Motor neuron (in vitro differentiated cells): ENCODE measurements at regions not wholly inside any gene's neighbourhood (a gene's known extent, or its start where the extent isn't known, plus 50 kb on each side); places are given as distances from the start of the nearest gene placed in this dataset.

ENCODE experiments used
- ATAC-seq, 8 experiments: fragments of 200-7000 bp; cut with Tn5 transposase; replicated peaks in 6 of 8; 2 replicates each; pipeline ENCODE4 v1.8.0; 2021; ENCODE audit warnings: mild to moderate bottlenecking in 8 of 8, moderate library complexity in 8 of 8
- H3K27ac ChIP-seq, 2 donors: fragments of 250-450 bp; sonication (Bioruptor Pico); 2 replicates each; pipeline ENCODE4 v1.9.0; 2021; ENCODE audit warnings: antibody characterized with exemption in 2 of 2, mild to moderate bottlenecking in 2 of 2, moderate library complexity in 1 of 2
- H3K4me1 ChIP-seq, 2 donors: fragments of 250-450 bp; sonication (Bioruptor Pico); replicated peaks in 1 of 2; 2 replicates each; pipeline ENCODE4 v1.6.1; 2021; ENCODE audit warnings: antibody characterized with exemption in 2 of 2, mild to moderate bottlenecking in 2 of 2, moderate library complexity in 1 of 2
- H3K4me3 ChIP-seq, 5 donors: fragments of 250-450 bp; sonication (Bioruptor Pico); 2 replicates each; pipeline ENCODE4 v1.9.0; 2021; ENCODE audit warnings: antibody characterized with exemption in 5 of 5, mild to moderate bottlenecking in 5 of 5, moderate library complexity in 4 of 5
- WGBS, 10 experiments: fragments of 450-650 bp; shearing (Covaris generic); methylation state at CpG; one replicate each; pipeline ENCODE4 v1.0.0; 2022; 5-methylcytosine and 5-hydroxymethylcytosine counted together
- in situ Hi-C, 9 experiments: fragments of 400-800 bp; cut with MboI; loops; one replicate each; pipeline ENCODE4 v1.15.0; 2021; ENCODE audit warnings: low sequenced_read_pairs in 9 of 9, low pct_unique_long_range_greater_than_20kb in 2 of 9; ENCODE audit not compliant: unreplicated experiment in 9 of 9

DNA sequence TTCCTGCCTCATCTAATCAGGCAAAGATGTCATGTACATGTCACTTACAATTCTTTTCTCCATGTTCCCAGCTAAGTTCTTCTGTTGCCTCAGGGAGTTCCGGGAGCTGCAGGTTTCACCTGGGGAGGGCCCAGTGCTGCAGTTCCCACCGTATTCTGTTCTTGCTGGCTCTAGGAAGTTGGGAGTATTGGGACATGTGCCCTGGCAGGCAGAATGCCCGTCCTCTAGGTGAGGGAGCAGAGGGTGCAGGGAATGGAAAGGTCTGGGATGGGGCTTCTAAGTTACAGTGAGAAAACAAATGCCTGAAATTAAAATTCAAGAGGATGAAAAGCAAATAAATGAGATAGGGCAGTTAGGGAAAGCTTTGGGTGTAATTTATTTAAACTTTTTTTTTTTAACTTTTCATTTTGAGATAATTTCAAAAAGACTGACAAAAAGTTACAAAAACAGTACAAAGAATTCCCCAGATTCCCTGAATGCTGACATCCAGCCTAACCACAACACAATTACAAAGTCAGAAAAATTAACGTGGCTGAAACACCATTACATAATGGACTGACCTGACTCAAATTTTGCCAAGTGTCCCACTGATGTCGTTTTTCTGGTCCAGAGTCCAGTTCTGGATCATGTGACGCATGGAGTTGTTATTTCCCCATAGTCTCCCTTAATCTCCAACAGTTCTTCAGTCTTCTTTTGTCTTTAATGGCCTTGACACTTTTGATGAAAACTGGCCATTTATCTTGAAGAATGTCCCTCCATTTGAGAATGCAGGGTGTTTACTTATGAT lies 187.2 kb upstream of the MYL2 start:
- H3K27ac ChIP-seq = no peak overlapping the region
- no peak for ATAC-seq
- peaks cover 3 to 7% of the 10 kb centered on the region in 2 donors for H3K4me1 ChIP-seq
- 0 to 90% (median 40%) methylated on average over 1 to 6 of the region's 6 CpGs; no CpG with 5 or more reads in 1 of the 10 experiments for WGBS, 10 experiments
- H3K4me3 ChIP-seq = no peak overlapping the region
- in situ Hi-C loops = no loop called here

DNA sequence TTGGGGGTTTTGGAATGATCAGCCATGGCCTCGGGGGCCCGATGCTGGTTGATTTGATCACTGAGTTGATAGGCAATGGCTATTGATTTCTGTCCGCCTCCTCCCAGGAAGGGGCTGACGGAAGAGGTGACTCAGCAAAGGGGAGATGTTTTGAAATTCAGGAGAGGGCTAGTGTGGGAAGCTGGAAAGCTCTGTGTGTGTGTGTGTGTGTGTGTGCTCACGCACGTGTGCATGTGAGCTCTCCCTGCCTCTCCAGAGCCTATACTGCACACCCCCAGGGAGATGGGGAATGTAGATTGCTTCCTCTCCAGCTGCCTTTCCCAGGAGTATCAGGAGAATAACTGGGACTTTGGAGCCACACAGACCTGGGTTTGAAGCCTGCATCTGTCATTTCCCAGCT lies 184.9 kb upstream of the MYL2 start:
- in situ Hi-C loops = no loop called here
- Histone ChIP-seq H3K4me1 (peaks cover 0 to 7% of the 10 kb centered on the region in 2 donors), H3K4me3 (no peak overlapping the region), H3K27ac (no peak overlapping the region)
- 20 to 100% (median 80%) methylated on average over 1 to 3 of the region's 6 CpGs; no CpG with 5 or more reads in 3 of the 10 experiments for WGBS, 10 experiments
- peak in 5 of 8 experiments; percentile 64 to 91 (median 70) for ATAC-seq

DNA sequence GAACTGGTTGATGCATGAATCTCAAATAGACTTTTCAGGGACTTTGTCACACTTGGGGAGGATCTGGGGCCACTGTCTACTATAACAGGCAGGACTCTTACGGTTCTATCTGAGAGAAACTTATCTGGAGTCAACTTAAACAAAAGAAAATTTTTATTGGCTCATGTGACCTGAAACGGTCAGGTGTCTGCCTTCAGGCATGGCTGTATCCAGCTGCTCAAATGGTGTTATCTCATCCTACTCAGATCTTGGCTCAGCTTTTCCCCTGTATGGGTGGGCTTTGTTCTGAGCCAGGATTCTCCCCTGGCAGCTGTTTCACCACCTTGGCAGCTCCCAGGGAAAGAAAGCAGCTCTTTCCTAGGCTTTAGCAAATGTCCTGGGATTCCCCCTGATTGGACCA lies 183.2 kb upstream of the MYL2 start:
- no peak overlapping the region for H3K27ac ChIP-seq
- H3K4me1 ChIP-seq = peaks cover 0 to 7% of the 10 kb centered on the region in 2 donors
- no peak for ATAC-seq
- in situ Hi-C loops = no loop called here
- WGBS, 10 experiments = 0 to 94% (median 50%) methylated on average over 1 to 2 of the region's 2 CpGs; no CpG with 5 or more reads in 4 of the 10 experiments
- no peak overlapping the region for H3K4me3 ChIP-seq

DNA sequence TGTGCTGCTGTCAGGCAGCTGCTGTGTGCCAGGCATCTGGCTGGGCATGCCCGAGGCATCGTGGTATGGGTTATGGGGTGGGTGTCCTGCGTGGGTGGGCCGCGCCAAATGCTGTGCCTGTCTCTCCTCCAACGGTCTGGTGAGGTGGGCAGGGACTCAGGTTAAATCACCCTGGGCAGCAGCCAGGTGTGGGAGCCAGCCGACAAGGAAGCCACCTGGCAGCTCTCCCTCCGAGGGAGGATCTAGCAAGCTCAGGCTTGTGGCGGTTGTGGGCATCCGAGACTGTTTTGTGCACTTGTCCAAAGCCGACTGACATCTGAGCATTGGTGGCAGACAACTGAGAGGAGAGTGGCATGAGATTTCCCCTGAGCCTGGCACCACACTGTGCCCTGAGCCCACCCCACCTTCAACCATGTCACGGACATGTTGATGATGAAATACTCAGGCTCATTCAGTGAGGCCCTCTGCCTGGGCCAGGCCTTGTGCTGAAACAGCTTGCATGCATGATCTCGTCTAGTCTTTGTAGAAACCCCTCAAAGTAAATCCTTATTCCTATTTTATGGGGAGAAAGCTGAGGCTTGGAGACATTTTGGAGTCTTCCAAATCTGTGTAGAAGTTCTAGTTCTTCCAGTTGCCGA lies 181.8 kb upstream of the MYL2 start:
- WGBS, 10 experiments = 20 to 100% (median 82%) methylated on average over 1 to 9 of the region's 14 CpGs; no CpG with 5 or more reads in 1 of the 10 experiments
- in situ Hi-C loops = no loop called here
- Histone ChIP-seq H3K27ac (no peak overlapping the region), H3K4me1 (peaks cover 4 to 7% of the 10 kb centered on the region in 2 donors), H3K4me3 (no peak overlapping the region)
- ATAC-seq = peak in 1 of 8 experiments; percentile 54

DNA sequence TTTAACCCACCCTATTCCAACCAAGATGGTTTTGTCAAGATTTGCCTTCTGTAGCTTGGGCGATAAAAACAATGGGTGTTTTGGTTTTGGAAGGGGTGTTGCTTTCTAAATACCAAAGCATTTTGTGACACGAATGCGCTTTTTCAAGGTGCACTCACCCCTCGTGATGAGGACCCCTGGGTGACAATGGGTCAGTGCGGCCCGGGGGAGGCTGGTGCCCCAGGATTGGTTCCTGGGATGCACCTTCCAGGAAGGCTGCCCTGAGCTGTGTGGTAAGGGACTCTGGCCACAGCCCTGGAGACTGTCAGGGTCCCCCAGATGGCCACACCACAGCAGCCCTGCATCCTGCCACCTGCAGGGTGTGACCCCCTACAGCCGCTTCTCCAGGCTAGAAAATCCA lies 180.6 kb upstream of the MYL2 start:
- 0 to 82% (median 77%) methylated on average over 1 to 3 of the region's 7 CpGs; no CpG with 5 or more reads in 4 of the 10 experiments for WGBS, 10 experiments
- in situ Hi-C loops = no loop called here
- no peak overlapping the region for H3K4me3 ChIP-seq
- H3K27ac ChIP-seq = no peak overlapping the region
- H3K4me1 ChIP-seq = peaks cover 6 to 7% of the 10 kb centered on the region in 2 donors
- no peak for ATAC-seq

DNA sequence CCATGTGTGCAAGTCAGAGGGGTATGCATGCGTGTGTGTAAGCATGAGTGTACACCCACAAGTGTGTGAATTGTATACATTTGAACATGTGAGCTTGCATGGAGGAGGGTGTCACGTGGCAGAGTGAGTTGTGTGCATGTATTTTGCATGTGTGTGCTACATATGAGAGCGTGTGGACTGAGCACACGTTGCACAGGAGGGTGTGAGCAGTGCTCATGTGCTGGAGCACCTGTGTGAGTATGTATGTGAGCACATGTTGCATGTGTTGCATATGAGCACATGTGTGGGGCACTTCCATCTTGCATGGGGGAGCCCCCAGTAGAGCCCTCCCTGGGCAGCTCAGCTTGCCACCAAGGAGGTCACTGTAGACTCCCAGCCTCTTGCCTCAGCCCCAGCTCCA lies 180.2 kb upstream of the MYL2 start:
- H3K4me1 ChIP-seq = peaks cover 6% of the 10 kb centered on the region in 2 donors
- peak in 2 of 8 experiments; percentile 11 to 31 for ATAC-seq
- WGBS, 10 experiments = 0 to 97% (median 75%) methylated on average over 1 to 3 of the region's 4 CpGs; no CpG with 5 or more reads in 3 of the 10 experiments
- H3K4me3 ChIP-seq = no peak overlapping the region
- in situ Hi-C loops = no loop called here
- no peak overlapping the region for H3K27ac ChIP-seq

DNA sequence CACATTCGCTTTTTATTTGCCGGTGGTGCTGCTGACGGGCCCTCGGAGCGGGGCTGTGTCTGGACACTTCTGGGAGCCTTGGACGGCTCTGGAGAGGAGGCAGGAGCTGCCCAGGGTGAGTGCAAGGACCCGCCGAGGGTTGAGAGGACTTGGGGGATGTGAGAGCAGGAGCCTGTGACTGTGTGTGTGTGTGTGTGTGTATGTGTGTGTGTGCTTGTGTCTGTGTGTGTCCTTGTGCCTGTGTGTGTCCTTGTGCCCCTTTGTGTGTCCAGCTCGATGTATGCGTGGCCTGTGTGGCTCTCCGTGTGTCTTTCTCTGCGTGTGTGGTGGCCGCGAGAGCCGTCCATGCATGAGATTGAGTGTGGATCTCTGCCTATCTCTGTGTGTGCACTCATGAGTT lies 179.6 kb upstream of the MYL2 start:
- H3K4me3 ChIP-seq = no peak overlapping the region
- in situ Hi-C loops = no loop called here
- WGBS, 10 experiments = 60 to 96% methylated on average over 2 to 4 of the region's 15 CpGs; no CpG with 5 or more reads in 8 of the 10 experiments

DNA sequence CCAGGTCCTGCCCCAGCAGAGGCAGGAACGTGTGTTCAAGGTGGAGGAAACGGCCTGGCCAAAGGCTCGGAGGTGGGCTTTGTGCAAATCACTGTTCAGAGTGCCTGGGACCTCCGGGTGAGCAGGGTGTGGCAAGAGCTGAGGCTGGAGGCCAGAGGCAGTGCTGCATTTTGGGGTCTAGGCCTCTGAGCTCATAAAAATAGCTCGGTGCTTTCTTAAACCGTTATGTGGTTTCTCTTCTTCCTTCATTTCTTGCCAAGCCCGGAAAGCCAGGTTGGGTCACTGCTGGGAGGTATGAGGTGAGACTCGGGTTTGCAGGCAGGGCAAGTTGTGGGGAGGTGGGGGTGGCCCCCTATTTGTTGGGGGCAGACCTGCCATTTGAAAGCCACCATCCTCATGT lies 178.8 kb upstream of the MYL2 start:
- H3K27ac ChIP-seq = no peak overlapping the region
- 0 to 93% (median 51%) methylated on average over 2 to 7 of the region's 8 CpGs; no CpG with 5 or more reads in 6 of the 10 experiments for WGBS, 10 experiments
- H3K4me3 ChIP-seq = no peak overlapping the region
- no peak for ATAC-seq
- peaks cover 0 to 6% of the 10 kb centered on the region in 2 donors for H3K4me1 ChIP-seq
- in situ Hi-C loops = no loop called here

More for the DNA sequence above, 179.6 kb upstream of the MYL2 start:
- Histone ChIP-seq H3K27ac (no peak overlapping the region), H3K4me1 (peaks cover under 1 to 6% of the 10 kb centered on the region in 2 donors)
- ATAC-seq = no peak

DNA sequence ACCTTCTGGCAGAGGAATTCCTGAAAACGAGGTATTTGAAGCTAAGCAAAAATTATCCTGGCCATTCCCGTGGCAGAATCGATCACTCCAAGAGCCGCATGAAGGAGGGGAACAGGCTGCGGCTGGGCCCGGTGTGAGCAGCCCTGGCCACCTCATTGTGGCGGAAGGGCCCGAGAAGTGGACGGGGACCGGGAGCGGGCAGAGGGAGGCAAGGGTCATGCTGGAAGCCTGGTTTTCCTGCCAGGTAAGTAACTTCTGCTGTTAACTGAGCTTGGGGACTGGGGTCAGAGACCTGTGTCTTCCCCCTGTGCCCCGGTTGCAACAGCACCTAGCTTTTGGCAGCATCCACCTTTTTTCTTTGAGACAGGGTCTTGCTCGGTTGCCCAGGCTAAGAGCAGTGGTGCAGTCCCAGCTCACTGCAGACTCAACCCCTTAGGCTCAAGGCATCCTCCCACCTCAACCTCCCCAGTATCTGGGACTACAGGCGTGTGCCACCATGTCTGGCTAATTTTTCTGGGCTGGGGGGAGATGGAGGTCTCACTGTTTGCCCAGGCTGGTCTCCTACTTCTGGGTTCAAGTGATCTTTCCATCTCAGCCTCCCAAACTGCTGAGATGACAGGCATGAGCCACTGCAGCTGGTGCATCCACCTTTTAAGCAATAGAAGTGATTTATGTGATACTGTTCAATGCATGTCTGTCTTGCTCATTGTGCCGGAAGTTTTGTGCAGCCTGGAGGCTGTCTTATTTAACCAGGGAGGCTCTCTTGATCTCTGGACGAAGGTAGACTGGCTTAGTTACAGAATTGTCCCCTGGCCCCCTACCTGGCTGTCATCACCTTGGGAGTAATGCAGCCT lies 174.0 kb upstream of the MYL2 start:
- no peak for ATAC-seq
- Histone ChIP-seq H3K27ac (no peak overlapping the region), H3K4me1 (peaks cover 0 to 6% of the 10 kb centered on the region in 2 donors), H3K4me3 (no peak overlapping the region)
- WGBS, 10 experiments = 32 to 90% (median 76%) methylated on average over 1 to 12 of the region's 16 CpGs; no CpG with 5 or more reads in 4 of the 10 experiments
- in situ Hi-C loops = no loop called here

DNA sequence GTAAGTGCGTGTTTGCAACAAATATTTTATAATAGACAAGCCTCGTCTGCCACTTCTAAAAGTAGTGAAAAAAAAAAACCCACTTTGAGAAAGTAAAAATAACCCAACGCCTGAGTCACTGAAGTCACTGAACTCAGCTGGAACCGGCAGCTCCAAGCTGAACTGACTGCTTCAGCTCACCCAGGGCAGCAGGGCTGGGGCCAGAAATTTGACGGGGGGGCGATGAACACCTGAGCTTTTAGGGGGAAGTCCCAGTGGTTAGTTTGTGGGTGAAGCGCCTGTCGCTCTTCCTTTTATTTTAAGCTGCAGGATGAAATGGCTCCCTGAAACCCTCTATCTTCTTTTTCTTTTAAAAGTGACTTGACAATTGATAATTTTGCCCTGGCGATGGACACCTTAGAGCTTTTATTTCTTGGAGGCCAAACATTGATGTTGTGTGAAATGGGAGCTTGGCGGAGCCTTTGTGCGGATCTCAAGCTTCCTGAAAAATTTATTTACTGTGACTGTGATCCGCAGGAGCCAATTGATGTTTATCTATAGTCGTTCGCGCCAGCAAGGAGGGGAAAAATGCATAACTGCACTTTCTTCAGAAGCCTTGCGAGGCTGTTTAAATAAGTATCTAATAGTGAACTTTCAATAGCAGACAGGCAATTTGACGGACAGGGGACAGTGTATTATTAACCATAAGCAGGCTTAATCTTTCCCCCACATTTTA lies 173.2 kb upstream of the MYL2 start:
- in situ Hi-C loops = no loop called here
- Histone ChIP-seq H3K4me1 (peaks cover 0 to 6% of the 10 kb centered on the region in 2 donors), H3K27ac (no peak overlapping the region), H3K4me3 (no peak overlapping the region)
- ATAC-seq = peak in 1 of 8 experiments; percentile 20
- 40 to 84% (median 55%) methylated on average over 1 to 17 of the region's 17 CpGs for WGBS, 10 experiments

DNA sequence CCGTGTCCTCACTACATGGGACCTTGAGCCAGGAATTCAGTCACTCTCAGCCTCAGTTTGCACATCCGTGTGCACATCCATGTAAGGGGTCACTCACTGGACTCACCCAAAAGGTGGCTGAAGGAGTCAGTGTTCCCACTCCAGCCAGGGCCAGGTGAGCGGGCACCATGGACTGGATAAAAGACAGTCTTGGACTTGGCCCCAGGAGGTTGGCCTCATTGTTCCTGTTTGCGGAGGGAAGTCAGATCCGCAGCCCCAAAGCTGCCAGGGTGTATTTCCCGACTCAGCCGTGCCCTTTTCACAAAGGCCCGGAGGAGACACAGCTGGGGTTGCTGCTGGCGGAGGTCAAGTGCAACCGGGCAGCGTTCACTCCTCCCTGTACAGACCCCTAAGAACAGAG lies 170.7 kb upstream of the MYL2 start:
- Histone ChIP-seq H3K4me1 (peaks cover 4% of the 10 kb centered on the region in 2 donors), H3K27ac (no peak overlapping the region), H3K4me3 (no peak overlapping the region)
- ATAC-seq = no peak
- in situ Hi-C loops = no loop called here
- 20 to 100% (median 88%) methylated on average over 1 to 7 of the region's 11 CpGs; no CpG with 5 or more reads in 3 of the 10 experiments for WGBS, 10 experiments

DNA sequence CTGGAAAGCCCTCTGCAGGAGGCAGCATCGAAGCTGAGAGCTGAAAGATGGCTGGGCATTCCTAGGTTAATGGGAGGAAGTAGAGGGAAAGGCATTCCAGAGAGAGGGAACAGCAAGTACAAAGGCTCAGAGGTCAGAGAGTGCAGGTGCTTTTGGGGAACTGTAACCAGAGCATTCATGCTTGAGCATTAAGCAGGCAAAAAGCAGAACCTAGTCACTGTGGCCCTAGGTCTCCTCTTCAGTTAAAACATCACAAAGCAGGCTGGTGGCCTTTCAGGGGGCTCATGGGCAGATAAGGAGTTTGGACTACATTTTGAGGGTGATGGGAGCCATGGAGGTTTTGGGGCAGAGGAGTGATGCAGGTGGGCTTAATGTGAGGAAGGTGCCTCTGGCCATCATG lies 169.2 kb upstream of the MYL2 start:
- in situ Hi-C loops = no loop called here
- no peak overlapping the region for H3K27ac ChIP-seq
- no peak for ATAC-seq
- 0 to 86% (median 10%) methylated on average over 1 of the region's 1 CpG; no CpG with 5 or more reads in 6 of the 10 experiments for WGBS, 10 experiments
- H3K4me3 ChIP-seq = no peak overlapping the region
- H3K4me1 ChIP-seq = peaks cover 4% of the 10 kb centered on the region in 2 donors
